Hepatocyte (in vitro differentiated cells): ENCODE measurements at regions not wholly inside any gene's neighbourhood (a gene's known extent, or its start where the extent isn't known, plus 50 kb on each side); places are given as distances from the start of the nearest gene placed in this dataset.

Experiments used
- EZH2 ChIP-seq: fragments of 200-600 bp; sonication (generic); IDR thresholded peaks from 2 replicates; pipeline ENCODE4 v1.6.1; 2016; ENCODE audit warnings: antibody characterized with exemption, mild to moderate bottlenecking, borderline replicate concordance
- EZH2phosphoT487 ChIP-seq: fragments of 200-600 bp; sonication (generic); IDR thresholded peaks from one replicate; pipeline ENCODE4 v1.6.1; 2018; ENCODE audit warnings: antibody characterized with exemption, mild to moderate bottlenecking, low read depth, moderate library complexity; ENCODE audit not compliant: unreplicated experiment, severe bottlenecking
- TF ChIP-seq, protein P1 (sequence below): fragments of 200-600 bp; sonication (generic); IDR thresholded peaks from 2 replicates; pipeline ENCODE4 v1.5.1; 2016; ENCODE audit warnings: antibody characterized with exemption, mild to moderate bottlenecking; ENCODE audit not compliant: poor library complexity

DNA sequence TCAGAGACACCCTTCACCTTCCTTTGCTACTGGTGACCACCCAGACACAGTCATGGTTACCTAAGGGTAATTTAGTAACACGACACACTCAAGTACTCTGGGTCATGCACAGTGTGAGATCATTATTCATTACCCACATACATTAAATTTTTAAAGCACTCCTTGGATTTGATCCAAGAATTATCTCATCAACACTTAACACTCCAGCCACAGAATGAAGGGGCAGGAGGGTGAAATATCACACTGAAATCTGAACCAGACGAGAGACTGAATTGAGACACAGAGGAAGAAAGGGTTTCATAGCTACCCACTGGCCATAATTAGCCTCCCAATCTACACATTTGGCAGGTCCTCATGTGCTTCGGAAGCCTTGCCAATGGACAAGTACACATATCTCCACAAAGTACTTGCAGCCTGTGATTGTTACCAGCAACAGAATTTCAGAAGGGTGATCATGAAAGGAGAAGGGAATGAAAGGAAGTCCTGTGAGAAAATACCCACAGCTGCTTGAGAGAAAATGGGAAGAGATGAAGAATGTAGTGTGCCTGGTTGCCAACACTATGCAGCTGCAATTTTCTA, 189.3 kb downstream of the POLR1F start:
- TF ChIP-seq, protein P1, sequence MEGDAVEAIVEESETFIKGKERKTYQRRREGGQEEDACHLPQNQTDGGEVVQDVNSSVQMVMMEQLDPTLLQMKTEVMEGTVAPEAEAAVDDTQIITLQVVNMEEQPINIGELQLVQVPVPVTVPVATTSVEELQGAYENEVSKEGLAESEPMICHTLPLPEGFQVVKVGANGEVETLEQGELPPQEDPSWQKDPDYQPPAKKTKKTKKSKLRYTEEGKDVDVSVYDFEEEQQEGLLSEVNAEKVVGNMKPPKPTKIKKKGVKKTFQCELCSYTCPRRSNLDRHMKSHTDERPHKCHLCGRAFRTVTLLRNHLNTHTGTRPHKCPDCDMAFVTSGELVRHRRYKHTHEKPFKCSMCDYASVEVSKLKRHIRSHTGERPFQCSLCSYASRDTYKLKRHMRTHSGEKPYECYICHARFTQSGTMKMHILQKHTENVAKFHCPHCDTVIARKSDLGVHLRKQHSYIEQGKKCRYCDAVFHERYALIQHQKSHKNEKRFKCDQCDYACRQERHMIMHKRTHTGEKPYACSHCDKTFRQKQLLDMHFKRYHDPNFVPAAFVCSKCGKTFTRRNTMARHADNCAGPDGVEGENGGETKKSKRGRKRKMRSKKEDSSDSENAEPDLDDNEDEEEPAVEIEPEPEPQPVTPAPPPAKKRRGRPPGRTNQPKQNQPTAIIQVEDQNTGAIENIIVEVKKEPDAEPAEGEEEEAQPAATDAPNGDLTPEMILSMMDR: no peak
- TF ChIP-seq EZH2phosphoT487: no peak
- TF ChIP-seq EZH2: no peak
